ENCODE measurements at regions not wholly inside any gene's neighbourhood (a gene's known extent, or its start where the extent isn't known, plus 50 kb on each side); places are given as distances from the start of the nearest gene placed in this dataset.
A peak's percentile ranks its signal among the peaks of the same experiment; 100 is the strongest.

DNA sequence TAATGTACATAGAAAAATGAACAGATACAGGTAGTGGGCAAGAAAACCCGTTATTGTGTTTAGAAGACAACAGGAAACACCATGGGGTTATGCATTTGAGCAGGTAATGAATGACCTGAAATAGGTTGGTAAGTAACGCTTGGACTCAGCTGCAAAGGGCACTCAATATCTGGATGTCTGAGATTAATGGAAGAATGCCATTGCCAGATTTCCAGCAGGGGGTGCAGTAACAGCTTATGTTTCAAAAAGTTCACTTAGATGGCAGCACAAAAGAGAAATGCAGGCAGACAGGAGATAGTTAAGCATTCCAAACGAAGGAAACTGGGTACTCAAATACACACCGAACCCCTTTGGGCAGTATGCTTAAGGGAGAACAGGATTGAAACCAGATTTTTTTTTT is 285.5 kb upstream of the VLDLR start:
- H3K9me3 Mint-ChIP-seq: no peaks in the 10 kb centered on the region
- peak overlapping the region in 1 of 3 experiments; percentile 15 for H3K27ac Mint-ChIP-seq
- no peaks in the 10 kb centered on the region for H3K27me3 Mint-ChIP-seq (ENCODE audit: low read depth)
- peaks cover 49% of the 10 kb centered on the region for H3K4me1 Mint-ChIP-seq
- H3K36me3 Mint-ChIP-seq (ENCODE audit: low read depth): no peaks in the 10 kb centered on the region
- TF ChIP-seq, protein P1, sequence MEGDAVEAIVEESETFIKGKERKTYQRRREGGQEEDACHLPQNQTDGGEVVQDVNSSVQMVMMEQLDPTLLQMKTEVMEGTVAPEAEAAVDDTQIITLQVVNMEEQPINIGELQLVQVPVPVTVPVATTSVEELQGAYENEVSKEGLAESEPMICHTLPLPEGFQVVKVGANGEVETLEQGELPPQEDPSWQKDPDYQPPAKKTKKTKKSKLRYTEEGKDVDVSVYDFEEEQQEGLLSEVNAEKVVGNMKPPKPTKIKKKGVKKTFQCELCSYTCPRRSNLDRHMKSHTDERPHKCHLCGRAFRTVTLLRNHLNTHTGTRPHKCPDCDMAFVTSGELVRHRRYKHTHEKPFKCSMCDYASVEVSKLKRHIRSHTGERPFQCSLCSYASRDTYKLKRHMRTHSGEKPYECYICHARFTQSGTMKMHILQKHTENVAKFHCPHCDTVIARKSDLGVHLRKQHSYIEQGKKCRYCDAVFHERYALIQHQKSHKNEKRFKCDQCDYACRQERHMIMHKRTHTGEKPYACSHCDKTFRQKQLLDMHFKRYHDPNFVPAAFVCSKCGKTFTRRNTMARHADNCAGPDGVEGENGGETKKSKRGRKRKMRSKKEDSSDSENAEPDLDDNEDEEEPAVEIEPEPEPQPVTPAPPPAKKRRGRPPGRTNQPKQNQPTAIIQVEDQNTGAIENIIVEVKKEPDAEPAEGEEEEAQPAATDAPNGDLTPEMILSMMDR (IDR thresholded peaks at IDR 0.05; ENCODE audit: unreplicated experiment in 3 of 3): peak in 1 of 3 experiments; percentile 30
- no peak overlapping the region for H3K4me3 Mint-ChIP-seq

DNA sequence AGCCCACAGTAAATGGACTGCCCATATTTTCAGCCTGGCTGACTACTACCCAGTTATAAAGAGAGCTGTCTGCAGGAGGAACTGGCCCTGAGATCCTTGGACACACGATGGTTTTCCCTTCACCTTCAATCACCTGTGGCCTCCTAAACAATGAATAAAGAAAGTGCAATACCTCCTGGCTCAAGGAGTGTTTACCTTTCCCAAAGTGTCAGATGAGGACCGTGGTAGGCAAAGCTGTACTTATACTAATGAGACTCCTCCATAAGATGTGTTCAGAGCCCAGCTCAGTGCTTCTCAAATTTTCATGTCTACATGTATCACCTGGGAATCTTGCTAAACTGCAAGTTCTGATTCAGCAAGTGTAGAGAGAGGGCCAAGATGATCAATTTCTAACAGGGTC is 284.5 kb upstream of the VLDLR start:
- no peaks in the 10 kb centered on the region for H3K36me3 Mint-ChIP-seq (ENCODE audit: low read depth)
- H3K4me1 Mint-ChIP-seq: peaks cover 51% of the 10 kb centered on the region
- no peaks in the 10 kb centered on the region for H3K27me3 Mint-ChIP-seq (ENCODE audit: low read depth)
- H3K9me3 Mint-ChIP-seq: no peaks in the 10 kb centered on the region
- no peak overlapping the region for H3K4me3 Mint-ChIP-seq
- TF ChIP-seq, protein P1 (IDR thresholded peaks at IDR 0.05; ENCODE audit: unreplicated experiment in 3 of 3): no peak
- peak overlapping the region in 2 of 3 experiments; percentile 15 to 33 for H3K27ac Mint-ChIP-seq

DNA sequence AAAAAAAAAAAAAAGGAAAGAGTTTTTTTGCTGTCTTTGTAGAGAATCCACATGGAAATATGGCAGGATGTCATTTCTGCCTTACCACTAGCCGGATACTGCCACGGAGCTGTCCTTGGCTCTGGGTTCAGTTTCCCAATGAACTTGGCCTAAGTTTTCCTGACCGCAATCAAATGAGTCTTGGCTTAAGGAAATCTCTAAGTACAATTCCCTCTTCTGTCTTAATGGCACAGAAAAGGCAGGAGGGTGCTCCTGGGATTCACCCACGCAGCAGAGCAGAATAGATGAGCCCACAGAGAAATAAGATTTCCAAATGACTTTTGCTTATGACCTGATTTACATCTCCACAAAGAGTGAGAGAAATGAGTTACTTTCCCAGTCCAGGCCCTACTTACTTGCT is 284.0 kb upstream of the VLDLR start:
- Mint-ChIP-seq H3K36me3 (ENCODE audit: low read depth) (no peaks in the 10 kb centered on the region), H3K4me1 (peaks cover 48% of the 10 kb centered on the region), H3K9me3 (no peaks in the 10 kb centered on the region), H3K4me3 (no peak overlapping the region), H3K27me3 (ENCODE audit: low read depth) (no peaks in the 10 kb centered on the region), H3K27ac (peak overlapping the region in 1 of 3 experiments; percentile 15)
- TF ChIP-seq, protein P1 (IDR thresholded peaks at IDR 0.05; ENCODE audit: unreplicated experiment in 3 of 3): no peak

DNA sequence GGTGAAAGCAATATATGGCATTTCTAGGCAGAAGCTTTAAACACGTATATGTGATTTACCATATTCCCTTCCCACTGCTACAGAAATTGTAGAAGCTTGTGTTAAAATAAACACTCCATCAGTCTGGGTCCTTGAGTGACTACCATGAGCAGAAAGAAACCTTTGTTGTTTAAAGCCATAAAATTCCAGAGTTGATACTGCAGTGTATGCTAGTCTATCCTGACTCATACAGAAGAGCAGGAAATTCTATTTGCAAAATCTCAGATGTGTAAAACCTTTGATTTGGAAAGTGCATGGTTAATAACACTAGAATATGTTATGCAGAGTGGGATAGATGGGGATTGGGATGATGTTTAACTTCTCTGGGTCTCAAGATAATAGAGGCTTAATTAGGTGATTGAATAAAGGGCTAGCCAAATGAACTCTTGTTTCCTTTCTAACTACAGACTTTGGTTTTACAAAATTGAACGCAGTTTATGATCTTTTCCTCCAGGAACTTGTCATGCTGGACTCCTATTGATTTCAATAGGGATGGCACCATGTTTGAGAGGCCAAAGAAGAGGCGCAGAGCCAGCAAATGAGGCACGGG is 282.7 kb upstream of the VLDLR start:
- H3K27ac Mint-ChIP-seq: peak overlapping the region in 2 of 3 experiments; percentile 7 to 15
- H3K36me3 Mint-ChIP-seq (ENCODE audit: low read depth): no peaks in the 10 kb centered on the region
- peaks cover 41% of the 10 kb centered on the region for H3K4me1 Mint-ChIP-seq
- TF ChIP-seq, protein P1 (IDR thresholded peaks at IDR 0.05; ENCODE audit: unreplicated experiment in 3 of 3): no peak
- H3K4me3 Mint-ChIP-seq: no peak overlapping the region
- no peaks in the 10 kb centered on the region for H3K27me3 Mint-ChIP-seq (ENCODE audit: low read depth)
- no peaks in the 10 kb centered on the region for H3K9me3 Mint-ChIP-seq

DNA sequence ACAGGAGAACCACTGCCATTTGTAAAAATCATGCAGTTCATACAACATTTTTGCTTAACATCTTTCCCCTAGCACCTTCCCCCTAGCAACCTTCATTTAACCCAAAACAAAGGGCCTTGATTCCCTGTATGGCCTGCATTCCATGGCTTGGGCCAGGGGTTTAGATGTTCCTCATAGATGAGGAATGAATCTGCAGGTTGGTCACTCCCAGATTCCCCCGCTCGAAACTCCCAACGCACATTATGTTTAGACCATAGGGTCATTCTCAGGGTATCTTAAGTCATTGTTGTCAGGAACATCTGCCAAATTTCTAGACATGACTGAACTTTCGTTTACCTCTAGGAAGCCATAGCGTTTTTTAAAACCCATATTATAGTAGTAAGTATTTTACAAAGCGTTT is 282.2 kb upstream of the VLDLR start:
- no peaks in the 10 kb centered on the region for H3K36me3 Mint-ChIP-seq (ENCODE audit: low read depth)
- peaks cover under 1% of the 10 kb centered on the region for H3K9me3 Mint-ChIP-seq
- H3K4me3 Mint-ChIP-seq: no peak overlapping the region
- peaks cover 42% of the 10 kb centered on the region for H3K4me1 Mint-ChIP-seq
- TF ChIP-seq, protein P1 (IDR thresholded peaks at IDR 0.05; ENCODE audit: unreplicated experiment in 3 of 3): no peak
- peak overlapping the region in 2 of 3 experiments; percentile 7 to 15 for H3K27ac Mint-ChIP-seq
- no peaks in the 10 kb centered on the region for H3K27me3 Mint-ChIP-seq (ENCODE audit: low read depth)

All from nephron (organoid).